ENCODE measurements at regions not wholly inside any gene's neighbourhood (a gene's known extent, or its start where the extent isn't known, plus 50 kb on each side); places are given as distances from the start of the nearest gene placed in this dataset.
A peak's percentile ranks its signal among the peaks of the same experiment; 100 is the strongest.
"Not testable (repeated sequence)": the region's sequence is repeated elsewhere in the genome, so short reads cannot be mapped to it uniquely, and the experiment has no call there.

DNA sequence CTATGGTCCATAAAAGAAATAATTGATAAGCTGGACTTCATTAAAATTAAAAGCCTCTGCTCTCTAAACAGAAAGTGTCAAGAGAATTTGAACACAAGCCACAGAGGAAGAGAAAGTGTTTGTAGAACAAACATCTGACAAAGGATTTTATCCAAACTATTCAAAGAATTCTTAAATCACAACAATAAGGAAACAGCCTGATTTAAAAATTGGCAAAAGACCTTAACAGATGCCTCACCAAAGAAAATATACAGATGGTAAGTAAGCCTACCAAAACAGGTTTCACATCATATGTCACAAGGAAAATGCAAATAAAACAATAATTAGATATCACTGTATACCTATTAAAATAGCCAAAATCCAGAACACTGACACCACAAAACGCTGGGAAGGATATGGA lies 612.0 kb downstream of the TTLL7 start:
- DNase-seq (ENCODE audit: low spot score), result not testable (repeated sequence)

DNA sequence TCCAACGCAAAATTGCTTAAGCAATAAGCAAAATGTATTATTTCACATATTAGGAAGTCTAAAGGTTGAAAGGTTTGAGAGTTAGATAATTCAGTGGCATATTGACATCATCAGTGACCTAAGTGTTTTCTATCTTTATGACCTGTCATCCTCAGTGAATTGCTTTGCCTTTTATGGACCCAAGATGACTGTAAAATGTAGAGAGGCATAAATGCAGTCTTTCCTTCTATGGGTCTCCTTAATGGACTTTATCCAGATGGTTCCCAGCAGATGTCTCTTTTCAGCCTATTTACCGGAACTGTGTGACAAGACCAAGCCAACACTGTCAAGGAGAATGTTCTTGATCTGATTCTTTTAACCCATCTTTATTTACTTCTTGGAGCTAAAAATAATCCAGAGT lies 615.8 kb downstream of the TTLL7 start:
- DNase-seq (ENCODE audit: low spot score), result not testable (repeated sequence)

DNA sequence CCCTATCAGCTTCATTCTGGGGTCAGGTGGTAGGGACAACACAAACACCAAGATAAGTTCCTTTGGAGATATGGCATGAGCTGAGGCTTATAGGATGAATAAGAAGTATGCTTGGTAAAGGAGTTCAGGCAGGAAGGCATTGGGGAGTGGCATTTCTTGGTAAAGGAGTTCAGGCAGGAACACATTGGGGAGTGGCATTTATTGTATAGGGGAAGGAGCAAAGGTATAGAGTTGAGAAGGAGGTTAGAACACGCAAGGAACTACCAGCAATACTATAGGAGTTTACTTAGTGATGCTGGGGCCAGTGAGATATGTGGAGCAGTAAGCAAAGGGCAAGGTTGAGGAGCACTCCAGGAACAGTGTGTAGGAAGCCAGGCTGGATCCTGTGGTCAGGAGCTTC lies 625.9 kb downstream of the TTLL7 start:
- DNase-seq (ENCODE audit: low spot score), result not testable (repeated sequence)

DNA sequence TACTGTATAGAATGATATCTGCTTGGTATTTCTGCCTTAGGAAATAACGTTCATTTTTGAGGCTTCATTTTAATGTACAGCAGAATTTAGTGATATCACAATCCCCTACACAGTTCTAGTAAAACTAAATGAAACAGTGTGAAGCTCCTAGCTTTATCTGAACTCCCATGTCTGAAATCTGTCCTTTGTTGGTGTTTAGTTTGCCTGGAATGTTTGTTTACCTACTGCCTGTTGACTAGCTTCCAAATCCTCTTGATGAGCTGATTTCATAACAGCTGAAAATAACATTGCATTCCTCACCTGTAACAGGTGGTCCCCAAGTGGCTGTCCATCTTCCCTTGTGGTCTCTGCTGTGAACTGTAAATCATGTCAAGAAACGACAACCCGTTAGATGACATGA lies 629.1 kb downstream of the TTLL7 start:
- DNase-seq (ENCODE audit: low spot score), result not testable (repeated sequence)

DNA sequence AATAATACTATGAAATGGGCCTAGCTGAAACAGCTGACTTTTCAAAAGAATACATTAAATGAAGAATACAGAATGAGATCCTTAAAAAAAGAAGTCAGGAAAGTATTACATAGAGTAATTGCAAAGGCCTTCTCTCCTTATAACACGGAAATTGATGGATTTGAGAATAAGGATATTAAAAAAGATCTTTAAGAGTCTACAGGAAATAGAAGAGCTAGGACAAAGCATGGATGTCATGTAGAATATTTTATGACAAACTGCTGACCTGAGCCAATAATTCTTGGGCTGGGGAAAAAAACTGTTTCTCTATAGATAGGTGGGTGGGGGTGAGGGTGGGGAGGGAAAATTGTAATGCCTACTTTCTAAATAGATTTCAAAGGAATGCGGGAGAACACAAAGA lies 633.6 kb downstream of the TTLL7 start:
- DNase-seq (ENCODE audit: low spot score), result not testable (repeated sequence)

DNA sequence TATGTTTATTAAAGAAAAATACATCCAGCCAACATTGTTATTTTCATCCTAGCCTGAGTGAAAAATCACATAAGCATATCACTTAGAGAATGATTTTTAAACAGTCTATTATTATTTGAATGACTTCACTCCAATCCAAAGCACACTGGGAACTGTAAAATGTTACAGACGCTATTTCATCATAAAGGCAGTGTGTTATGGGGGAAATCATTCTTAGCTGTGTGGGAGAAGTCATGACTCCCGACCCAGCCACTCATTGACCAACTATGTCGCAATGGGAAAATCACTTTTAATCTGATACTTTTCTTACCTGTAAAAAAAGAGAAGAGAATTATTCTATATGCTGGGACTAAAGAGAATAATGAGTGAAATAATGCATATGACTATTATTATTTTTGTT lies 653.6 kb downstream of the TTLL7 start:
- not testable (repeated sequence) for DNase-seq (ENCODE audit: low spot score)

DNA sequence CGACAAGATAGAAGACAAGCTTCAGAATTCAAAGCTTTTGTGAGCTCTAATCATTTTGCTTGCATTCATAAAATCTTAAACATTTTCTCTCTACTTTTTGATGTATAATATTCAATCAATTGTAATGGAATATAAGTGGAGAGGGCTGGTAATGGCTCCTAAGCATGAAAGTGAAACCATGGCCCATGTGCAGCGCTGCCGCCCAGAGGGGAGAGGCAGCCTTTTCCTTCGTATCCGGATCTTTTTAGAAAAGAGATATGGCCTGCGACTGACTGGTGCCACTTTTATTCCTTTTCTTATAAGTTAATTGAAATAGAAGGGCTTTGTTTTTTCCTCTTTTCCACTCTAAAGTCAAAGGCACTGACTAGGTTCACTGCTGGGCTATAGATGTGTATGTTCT lies 655.2 kb downstream of the TTLL7 start:
- DNase-seq (ENCODE audit: low spot score), result not testable (repeated sequence)

DNA sequence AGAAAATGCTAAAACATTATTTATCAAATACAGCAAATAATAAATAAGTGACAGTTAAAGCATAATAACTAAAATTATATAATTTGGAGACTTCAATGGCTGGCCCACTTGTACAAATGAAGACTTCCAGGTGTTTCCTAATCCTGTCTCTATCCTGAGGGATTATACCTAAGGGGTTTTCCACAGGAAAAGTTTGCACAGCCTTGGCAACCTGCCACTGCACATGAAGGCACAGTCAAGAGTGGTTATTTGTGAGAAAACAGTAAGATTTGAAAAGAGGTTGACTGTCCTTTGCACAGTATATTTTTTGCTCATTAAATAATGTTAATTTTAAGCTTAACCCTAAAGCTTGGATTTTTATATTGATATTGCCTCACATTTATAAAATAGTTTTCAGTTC lies 655.9 kb downstream of the TTLL7 start:
- not testable (repeated sequence) for DNase-seq (ENCODE audit: low spot score)

DNA sequence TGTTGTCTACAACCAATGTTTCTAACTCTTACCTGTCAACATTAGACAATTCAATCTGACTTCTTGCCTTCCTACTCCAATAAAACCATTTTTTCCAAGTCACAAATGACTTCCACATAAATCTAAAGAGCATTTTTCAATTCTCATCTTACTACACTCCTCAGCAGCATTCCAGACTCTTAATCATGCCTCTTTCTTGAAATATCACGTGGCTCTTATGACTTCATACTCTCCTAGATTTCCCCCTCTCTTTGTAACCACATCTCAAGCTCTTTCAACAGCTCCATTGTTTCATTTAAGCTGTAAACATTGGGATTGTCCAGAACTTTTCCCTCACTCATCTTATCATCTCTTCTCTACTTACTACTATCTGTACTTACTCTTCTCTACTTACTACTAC lies 666.6 kb downstream of the TTLL7 start:
- not testable (repeated sequence) for DNase-seq (ENCODE audit: low spot score)

DNA sequence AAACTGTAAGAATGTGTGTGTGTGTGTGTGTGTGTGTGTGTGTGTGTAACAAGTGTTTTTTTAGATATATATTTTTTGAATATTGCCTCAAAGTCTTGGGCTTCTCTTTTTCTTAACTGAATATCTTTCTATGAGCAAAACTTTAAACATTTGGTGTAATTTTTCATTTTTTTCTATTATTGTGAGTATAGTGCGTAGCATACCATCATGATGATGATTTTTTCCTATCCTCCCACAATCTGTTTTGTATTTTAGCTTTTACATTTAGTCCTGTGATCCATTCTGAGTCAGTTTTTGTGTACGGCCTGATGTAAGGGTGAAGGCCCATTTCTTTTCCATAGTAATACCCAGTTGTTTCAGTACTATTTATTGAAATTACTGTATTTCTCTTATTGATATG lies 680.6 kb downstream of the TTLL7 start:
- DNase-seq (ENCODE audit: low spot score), result no peak

DNA sequence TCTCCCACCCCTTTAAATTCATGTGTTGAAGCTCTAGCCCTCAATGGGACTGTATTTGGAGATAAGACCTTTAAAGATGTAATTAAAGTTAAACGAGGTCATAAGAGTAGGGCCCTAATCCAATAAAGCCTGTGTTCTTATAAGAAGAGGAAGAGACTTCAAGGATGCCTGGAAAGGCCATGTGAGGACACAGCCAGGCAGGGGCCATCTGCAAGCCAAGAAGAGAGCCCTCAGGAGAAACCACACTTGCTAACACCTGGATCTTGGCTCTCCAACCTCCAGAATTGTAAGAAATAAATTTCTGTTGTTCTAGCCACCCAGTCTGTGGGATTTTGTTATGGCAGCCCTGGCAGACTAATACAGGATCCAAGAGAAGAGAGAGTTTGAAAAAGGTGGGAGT lies 683.5 kb downstream of the TTLL7 start:
- not testable (repeated sequence) for DNase-seq (ENCODE audit: low spot score)

DNA sequence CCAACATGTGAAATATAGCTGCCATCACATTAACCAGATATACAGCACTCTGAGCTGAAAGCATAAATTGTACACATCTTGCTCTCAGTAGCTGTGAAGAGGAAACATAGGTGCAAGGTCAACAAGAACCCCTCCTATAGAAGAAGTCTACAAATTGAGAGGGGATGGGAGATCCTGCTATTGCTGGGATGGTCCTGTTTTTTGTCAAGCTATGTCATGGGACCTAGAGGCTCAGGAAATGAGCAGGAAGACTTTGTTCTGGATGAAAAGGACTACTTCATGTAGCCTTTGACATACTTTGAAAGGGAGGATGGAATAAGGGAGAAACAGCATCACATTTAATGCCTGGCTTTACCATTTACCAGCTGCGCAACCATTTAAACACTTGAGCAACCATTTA lies 688.8 kb downstream of the TTLL7 start:
- DNase-seq (ENCODE audit: low spot score), result not testable (repeated sequence)

DNA sequence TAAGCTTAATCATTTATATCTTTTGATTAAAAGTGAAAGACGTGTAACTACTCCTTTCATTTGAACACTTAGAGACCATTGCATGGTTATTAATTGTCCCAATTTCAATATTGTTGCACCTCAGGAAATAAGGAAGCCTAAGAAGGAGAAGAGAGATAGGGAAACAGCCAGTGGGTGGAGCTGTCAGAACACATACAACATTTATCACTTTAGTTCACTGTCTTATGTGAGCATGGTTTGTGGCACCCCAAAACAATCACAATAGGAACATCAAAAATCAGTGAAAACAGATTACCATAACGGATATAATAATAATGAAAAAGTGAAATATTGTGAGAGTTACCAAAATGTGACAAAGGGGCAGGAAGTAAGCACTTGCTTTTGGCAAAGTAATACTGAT lies 689.9 kb downstream of the TTLL7 start:
- peak; percentile 20 for DNase-seq (ENCODE audit: low spot score)

DNA sequence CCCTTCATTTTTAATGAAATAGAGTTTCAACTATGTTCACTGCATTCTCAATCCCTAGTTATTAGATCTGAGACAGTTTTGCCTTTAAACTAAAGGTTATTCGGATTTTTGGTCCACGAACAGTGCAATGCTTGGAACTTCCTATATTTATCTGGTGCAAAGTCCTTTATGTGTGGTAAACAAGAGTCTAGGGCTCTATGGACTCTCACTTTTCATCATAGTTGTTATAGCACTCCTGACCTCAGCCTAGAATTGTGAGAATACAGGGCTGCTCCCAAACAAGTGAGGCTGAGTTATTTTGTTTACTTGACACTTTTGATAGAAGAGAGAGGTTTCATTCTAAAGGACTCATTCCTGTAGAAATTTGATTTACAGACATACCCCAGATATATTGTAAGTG lies 692.1 kb downstream of the TTLL7 start:
- not testable (repeated sequence) for DNase-seq (ENCODE audit: low spot score)

DNA sequence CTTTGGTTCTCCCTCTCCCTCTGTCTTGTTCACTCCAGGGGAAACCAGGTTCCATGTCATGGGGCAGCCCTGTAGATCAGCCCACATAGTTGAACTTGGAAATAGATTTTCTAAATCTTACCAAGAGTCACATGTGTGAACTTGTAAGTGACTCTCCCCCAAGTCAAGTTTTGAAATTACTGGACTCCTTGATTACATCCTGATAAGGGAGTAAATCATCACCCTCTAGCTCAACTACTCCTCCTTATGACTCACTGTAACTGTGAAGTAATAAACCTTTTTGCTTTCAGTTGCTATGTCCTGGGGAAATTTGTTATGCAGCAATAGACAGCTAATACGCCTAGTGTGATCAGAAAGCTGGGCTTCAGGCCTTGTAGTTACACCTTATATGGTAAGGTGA lies 703.3 kb downstream of the TTLL7 start:
- not testable (repeated sequence) for DNase-seq (ENCODE audit: low spot score)

DNA sequence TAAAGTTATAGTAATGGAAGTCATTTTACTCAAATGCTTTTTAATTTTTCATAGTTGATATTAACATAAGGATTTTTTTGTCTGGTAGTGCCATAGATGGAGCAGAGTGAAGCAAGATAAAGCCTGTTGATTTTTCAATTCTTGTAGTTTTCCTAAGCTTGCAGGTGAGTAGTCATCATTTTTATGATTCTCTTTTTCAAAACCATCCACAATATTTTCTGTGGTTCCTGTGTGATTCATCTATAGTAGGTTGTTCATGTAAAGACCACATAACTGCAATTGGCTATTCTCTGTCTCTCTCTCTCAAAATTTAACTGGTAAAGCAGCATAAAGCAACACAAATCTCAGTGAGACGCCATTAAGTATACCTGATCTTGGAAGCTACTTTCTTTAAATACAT lies 711.5 kb downstream of the TTLL7 start:
- DNase-seq (ENCODE audit: low spot score), result not testable (repeated sequence)

DNA sequence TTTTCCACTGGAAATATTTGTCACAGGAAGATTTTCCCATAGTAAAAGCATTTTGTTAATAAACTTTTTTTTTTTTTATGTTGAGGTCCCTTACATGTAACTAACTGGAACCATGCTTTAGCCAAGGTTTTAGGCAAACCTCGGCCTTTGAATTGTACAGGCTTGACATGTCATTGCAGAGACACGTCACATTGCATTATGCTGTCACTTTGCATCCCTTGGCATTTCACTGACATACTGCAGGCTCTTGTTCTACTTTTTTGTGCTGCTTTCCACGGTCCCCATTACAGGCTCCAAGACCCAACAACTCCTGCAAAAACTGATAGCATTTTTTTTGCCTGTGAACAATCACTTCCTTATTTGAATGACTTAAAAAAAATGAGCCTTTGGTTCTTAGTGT lies 724.3 kb downstream of the TTLL7 start:
- DNase-seq (ENCODE audit: low spot score), result not testable (repeated sequence)

DNA sequence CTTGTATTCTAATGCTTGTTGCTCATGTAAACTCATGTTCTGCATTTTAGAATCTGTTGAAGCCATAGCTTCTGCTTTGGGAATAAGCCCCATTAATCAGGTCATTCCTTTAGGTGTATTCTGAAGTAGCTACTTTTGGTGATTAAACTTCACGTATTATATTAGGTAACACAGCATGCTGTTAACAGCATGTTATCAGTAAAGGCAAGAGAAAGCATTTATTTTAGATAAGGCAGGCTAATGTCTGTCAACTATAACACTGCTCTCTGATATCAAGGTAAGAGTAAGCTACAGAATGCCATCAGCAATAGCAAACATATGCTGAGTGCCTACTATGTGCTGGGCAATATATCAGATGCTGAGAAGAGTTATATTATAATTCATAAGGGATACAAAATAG lies 726.4 kb downstream of the TTLL7 start:
- not testable (repeated sequence) for DNase-seq (ENCODE audit: low spot score)

DNA sequence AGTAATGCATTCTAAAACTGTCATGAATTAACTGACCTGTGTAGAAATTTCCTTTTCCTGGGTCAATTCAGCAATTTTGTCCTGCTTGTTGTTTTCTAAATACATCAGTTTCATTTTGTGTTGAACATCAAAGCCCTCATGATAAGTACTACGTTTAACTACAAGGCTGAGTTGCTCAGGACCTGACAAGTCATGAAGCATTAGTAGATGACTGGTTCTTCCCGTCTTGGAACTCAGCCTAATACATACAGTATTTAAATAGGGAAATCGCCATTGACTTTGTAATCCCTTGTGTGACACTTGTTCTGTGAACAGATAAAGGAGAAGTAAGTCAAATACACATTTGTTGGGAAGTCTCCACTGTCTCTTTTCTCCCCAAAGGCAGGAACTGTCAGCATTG lies 727.1 kb downstream of the TTLL7 start:
- DNase-seq (ENCODE audit: low spot score), result not testable (repeated sequence)

DNA sequence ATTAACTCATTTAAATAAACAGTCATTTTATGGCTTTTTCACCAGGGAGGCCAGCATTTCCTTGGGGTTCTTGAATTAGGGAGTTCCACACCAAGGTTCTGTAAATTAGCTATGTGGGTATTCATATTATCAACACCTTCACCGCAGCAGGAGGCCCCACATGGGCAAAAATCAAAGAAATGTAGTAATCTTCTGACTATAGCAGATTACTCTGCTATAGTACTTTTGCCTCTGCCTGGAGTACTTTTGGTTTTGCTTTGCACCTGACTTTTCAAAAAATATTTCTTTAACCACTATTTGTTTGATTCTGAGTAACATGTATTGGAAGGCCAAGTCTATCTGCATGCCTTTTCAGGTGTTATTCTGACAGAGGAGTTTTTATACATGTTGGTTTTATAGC lies 728.1 kb downstream of the TTLL7 start:
- DNase-seq (ENCODE audit: low spot score), result not testable (repeated sequence)

DNA sequence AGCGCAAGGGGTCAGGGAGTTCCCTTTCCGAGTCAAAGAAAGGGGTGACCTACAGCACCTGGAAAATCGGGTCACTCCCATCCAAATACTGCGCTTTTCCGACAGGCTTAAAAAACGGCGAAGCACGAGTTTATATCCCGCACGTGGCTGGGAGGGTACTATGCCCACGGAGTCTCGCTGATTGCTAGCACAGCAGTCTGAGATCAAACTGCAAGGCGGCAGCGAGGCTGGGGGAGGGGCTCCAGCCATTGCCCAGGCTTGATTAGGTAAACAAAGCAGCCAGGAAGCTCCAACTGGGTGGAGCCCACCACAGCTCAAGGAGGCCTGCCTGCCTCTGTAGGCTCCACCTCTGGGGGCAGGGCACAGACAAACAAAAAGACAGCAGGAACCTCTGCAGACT lies 735.1 kb downstream of the TTLL7 start:
- not testable (repeated sequence) for DNase-seq (ENCODE audit: low spot score)

DNA sequence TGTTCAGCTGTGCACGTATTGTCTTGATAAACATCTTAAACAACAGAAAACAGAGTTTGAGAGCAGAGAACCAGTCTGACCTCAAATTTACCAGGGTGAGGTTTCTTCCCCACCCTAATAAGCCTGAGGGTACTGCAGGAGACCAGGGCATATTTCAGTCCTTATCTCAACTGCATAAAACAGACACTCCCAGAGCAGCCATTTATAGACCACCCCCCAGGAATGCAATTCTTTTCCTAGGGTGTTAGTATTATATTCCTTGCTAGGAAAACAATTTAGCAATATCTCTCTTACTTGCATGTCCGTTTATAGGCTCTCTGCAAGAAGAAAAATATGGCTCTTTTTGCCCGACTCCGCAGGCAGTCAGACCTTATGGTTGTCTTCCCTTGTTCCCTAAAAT lies 747.2 kb downstream of the TTLL7 start:
- DNase-seq (ENCODE audit: low spot score), result not testable (repeated sequence)

DNA sequence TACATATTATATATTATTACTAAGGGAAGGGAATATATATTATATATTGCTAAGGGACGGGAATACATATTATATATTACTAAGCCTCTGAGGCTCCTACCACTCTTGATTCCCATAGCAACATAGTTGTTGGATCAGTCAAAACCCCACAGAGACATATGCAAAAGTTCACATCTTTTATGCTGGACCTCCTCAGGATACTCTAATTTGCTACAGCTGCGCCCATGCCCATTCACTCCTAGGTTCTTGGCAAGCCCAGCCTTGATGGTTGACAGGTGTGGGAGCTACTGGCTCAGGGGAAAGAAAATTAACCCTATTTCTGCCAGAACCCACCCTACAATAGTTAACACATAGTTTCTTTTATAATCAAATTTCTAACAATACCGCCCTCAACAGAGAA lies 752.2 kb downstream of the TTLL7 start:
- DNase-seq (ENCODE audit: low spot score), result not testable (repeated sequence)

DNA sequence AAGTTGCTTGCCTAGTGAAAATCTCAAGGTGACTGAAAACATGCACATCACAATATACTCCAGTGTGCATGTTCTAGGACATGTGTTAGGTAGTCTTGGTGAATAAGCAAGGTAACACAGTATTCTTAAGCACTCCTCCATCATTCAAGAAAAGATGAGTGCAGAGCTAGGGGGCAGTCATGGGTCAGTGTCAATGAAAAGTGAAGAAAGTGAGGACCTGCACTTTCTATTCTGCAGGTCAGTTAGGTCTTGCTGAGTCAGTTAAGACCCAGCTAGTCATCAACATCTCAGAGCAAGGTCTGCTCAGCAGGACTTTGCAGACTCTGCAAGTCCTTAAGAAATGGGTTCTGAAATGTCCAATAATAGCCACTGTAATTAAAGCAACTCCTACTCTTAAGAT lies 754.1 kb downstream of the TTLL7 start:
- not testable (repeated sequence) for DNase-seq (ENCODE audit: low spot score)

DNA sequence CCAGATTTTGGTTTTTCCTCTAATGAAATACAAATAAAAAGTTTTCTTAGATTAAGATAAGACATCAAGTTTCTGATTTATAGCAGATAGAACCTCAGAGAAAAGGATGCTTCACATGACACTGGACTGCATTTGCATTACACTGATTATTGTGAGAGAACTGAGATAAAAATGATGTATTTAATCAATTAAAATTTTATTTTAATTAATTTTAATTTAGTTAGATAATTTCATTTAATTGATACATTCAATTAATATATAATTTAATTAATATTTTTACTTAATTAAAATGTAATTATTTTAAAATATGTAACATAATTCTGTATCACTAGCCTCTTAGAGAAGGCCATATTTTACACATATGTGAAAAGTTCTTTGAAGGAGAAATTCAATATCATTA lies 759.4 kb downstream of the TTLL7 start:
- not testable (repeated sequence) for DNase-seq (ENCODE audit: low spot score)
